Tibial nerve (tissue), 4 donors: ENCODE measurements at regions not wholly inside any gene's neighbourhood (a gene's known extent, or its start where the extent isn't known, plus 50 kb on each side); places are given as distances from the start of the nearest gene placed in this dataset.

Experiments
- EP300 ChIP-seq, 2 donors: sonication (generic); formaldehyde crosslinking; IDR thresholded peaks; one replicate each; pipeline ENCODE4 v1.6.1; 2017; ENCODE audit warnings: antibody characterized with exemption in 2 of 2, mild to moderate bottlenecking in 1 of 2
- POLR2A ChIP-seq, 2 donors: fragments of 450-650 bp; IDR thresholded peaks; one replicate each; pipeline ENCODE4 v1.6.1; 2017; ENCODE audit warnings: antibody characterized with exemption in 2 of 2, mild to moderate bottlenecking in 2 of 2, moderate library complexity in 2 of 2
- TF ChIP-seq, protein P1 (sequence below), 5 experiments: fragments of 200-600 bp in 3 of 5; fragments of 450-650 bp in 2 of 5; sonication (generic) in 3 of 5; IDR thresholded peaks; one replicate each; pipeline ENCODE4 v1.5.1; 2016 to 2019; ENCODE audit warnings: antibody characterized with exemption in 5 of 5, mild to moderate bottlenecking in 3 of 5, moderate library complexity in 2 of 5

DNA sequence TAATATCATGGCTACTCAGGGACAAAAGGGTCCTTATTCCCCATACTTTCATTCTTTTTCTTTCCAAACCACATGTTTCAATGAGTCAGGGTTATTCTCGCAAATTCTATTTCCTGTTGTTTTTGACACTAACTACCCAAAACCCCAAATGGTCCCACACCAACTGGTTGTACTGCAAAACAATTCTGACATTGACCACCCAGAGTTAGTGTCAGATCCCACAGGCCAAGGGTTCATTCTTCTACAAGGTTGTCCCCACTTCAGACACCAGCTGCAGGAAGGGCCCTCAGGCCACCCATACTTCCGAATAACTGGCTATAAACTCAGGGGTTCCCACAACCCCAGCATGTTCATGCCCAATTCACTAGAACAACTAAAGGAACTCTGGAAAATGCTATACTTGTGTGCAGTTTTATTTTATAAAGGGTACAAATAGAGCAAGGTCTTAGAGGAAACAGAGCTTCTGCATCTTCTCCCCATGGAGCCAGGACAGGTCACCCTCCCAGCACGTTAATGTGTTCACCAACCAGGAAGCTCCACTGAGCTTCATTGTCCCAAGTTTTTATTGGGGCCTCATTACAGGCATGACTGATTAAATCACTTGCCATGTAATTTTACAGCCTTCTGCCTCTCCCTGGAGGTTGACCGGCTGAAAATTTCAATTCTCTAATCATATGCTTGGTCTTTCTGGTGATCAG lies 334.8 kb downstream of the DRD1 start:
- TF ChIP-seq POLR2A (IDR thresholded peaks at IDR 0.05) = no peak
- TF ChIP-seq, protein P1, sequence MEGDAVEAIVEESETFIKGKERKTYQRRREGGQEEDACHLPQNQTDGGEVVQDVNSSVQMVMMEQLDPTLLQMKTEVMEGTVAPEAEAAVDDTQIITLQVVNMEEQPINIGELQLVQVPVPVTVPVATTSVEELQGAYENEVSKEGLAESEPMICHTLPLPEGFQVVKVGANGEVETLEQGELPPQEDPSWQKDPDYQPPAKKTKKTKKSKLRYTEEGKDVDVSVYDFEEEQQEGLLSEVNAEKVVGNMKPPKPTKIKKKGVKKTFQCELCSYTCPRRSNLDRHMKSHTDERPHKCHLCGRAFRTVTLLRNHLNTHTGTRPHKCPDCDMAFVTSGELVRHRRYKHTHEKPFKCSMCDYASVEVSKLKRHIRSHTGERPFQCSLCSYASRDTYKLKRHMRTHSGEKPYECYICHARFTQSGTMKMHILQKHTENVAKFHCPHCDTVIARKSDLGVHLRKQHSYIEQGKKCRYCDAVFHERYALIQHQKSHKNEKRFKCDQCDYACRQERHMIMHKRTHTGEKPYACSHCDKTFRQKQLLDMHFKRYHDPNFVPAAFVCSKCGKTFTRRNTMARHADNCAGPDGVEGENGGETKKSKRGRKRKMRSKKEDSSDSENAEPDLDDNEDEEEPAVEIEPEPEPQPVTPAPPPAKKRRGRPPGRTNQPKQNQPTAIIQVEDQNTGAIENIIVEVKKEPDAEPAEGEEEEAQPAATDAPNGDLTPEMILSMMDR (IDR thresholded peaks at IDR 0.05) = no peak
- TF ChIP-seq EP300 (IDR thresholded peaks at IDR 0.05) = no peak
